ENCODE measurements at regions not wholly inside any gene's neighbourhood (a gene's known extent, or its start where the extent isn't known, plus 50 kb on each side); places are given as distances from the start of the nearest gene placed in this dataset.

- TF ChIP-seq CTCF (IDR thresholded peaks at IDR 0.05; ENCODE audit: low read length) (no peak), EZH2 (IDR thresholded peaks at IDR 0.05; ENCODE audit: borderline replicate concordance, low read length) (no peak)
Observed at GRCh38 chr13:74184283-74184682, 50.1 kb upstream of the KLF12 start.

Measured in OCI-LY1 (cell line).